Fibroblast of lung (primary cell): ENCODE measurements at regions not wholly inside any gene's neighbourhood (a gene's known extent, or its start where the extent isn't known, plus 50 kb on each side); places are given as distances from the start of the nearest gene placed in this dataset.

Source experiments
- DNase-seq, 2 donors: peaks; one replicate each; pipeline versions ENCODE4 v3.0.0 to v3.0.0-alpha.2; 2010; ENCODE audit warnings: low read depth in 2 of 2
- H2AFZ ChIP-seq: 2 replicates; pipeline ENCODE4 v1.5.1; 2012; ENCODE audit warnings: low read length, control low read depth, inconsistent platforms
- H3K27ac ChIP-seq: 2 replicates; pipeline ENCODE4 v1.5.1; 2011; ENCODE audit warnings: low read length, control low read depth; ENCODE audit not compliant: insufficient read depth
- H3K27me3 ChIP-seq: 2 replicates; pipeline ENCODE4 v1.5.1; 2011; ENCODE audit warnings: mild to moderate bottlenecking, low read length; ENCODE audit not compliant: control insufficient read depth, insufficient read depth
- H3K36me3 ChIP-seq: 2 replicates; pipeline ENCODE4 v1.5.1; 2011; ENCODE audit warnings: low read length; ENCODE audit not compliant: control insufficient read depth, insufficient read depth
- H3K4me1 ChIP-seq: 2 replicates; pipeline ENCODE4 v1.5.1; 2011; ENCODE audit warnings: low read length; ENCODE audit not compliant: control insufficient read depth, insufficient read depth; ENCODE audit errors: extremely low read depth
- H3K4me2 ChIP-seq: 2 replicates; pipeline ENCODE4 v1.5.1; 2011; ENCODE audit warnings: low read length, control low read depth; ENCODE audit not compliant: insufficient read depth; ENCODE audit errors: extremely low read depth
- H3K4me3 ChIP-seq, 4 experiments: fragments of 200-600 bp in 1 of 4; sonication (generic) in 1 of 4; replicated peaks in 1 of 4; 2 replicates each; pipeline ENCODE4 v1.5.1; 2011 to 2016; ENCODE audit warnings: low read length in 4 of 4, low read depth in 3 of 4, mild to moderate bottlenecking in 3 of 4, control low read depth in 2 of 4, inconsistent platforms in 1 of 4, mixed read lengths in 1 of 4; ENCODE audit not compliant: insufficient read depth in 1 of 4; ENCODE audit errors: control extremely low read depth in 1 of 4
- H3K79me2 ChIP-seq: 2 replicates; pipeline ENCODE4 v1.5.1; 2012; ENCODE audit warnings: mild to moderate bottlenecking, low read length, inconsistent platforms; ENCODE audit not compliant: control insufficient read depth, insufficient read depth
- H3K9ac ChIP-seq: 2 replicates; pipeline ENCODE4 v1.5.1; 2011; ENCODE audit warnings: mild to moderate bottlenecking, low read length, control low read depth; ENCODE audit not compliant: insufficient read depth
- H3K9me3 ChIP-seq: 2 replicates; pipeline ENCODE4 v1.5.1; 2012; ENCODE audit warnings: low read depth, low read length; ENCODE audit not compliant: control insufficient read depth, insufficient read depth
- H4K20me1 ChIP-seq: 2 replicates; pipeline ENCODE4 v1.5.1; 2011; ENCODE audit warnings: low read length; ENCODE audit not compliant: control insufficient read depth, insufficient read depth; ENCODE audit errors: extremely low read depth
- CTCF ChIP-seq, 2 donors: IDR thresholded peaks in 1 of 2; conservative IDR thresholded peaks in 1 of 2; 1 replicate in 1 of 2; 2 replicates in 1 of 2; pipeline ENCODE4 v1.5.1; 2011 to 2012; ENCODE audit warnings: low read length in 2 of 2, control low read depth in 1 of 2, inconsistent platforms in 1 of 2, low read depth in 1 of 2, mild to moderate bottlenecking in 1 of 2
- EZH2 ChIP-seq: IDR thresholded peaks from 2 replicates; pipeline ENCODE4 v1.5.1; 2012; ENCODE audit warnings: low read length, control low read depth, mild to moderate bottlenecking; ENCODE audit errors: missing control alignments

GRCh38 chr21:23729331-23729730 lies 1878.0 kb downstream of the MRPL39 start:
- no peak overlapping the region for H2AFZ ChIP-seq
- H3K4me3 ChIP-seq = no peak overlapping the region
- no peaks in the 10 kb centered on the region for H3K27me3 ChIP-seq
- no peak for DNase-seq
- no peak overlapping the region for H3K4me2 ChIP-seq
- no peaks in the 10 kb centered on the region for H3K4me1 ChIP-seq
- H3K27ac ChIP-seq = no peak overlapping the region
- H4K20me1 ChIP-seq = no peaks in the 10 kb centered on the region
- no peaks in the 10 kb centered on the region for H3K79me2 ChIP-seq
- H3K9me3 ChIP-seq = no peaks in the 10 kb centered on the region
- TF ChIP-seq EZH2 (no peak), CTCF (conservative IDR thresholded peaks at IDR 0.05 in 1 of 2, IDR thresholded peaks at IDR 0.05 in 1 of 2; ENCODE audit: low read depth in 1 of 2, low read length in 2 of 2) (no peak)
- H3K9ac ChIP-seq = no peak overlapping the region
- H3K36me3 ChIP-seq = no peaks in the 10 kb centered on the region

DNA sequence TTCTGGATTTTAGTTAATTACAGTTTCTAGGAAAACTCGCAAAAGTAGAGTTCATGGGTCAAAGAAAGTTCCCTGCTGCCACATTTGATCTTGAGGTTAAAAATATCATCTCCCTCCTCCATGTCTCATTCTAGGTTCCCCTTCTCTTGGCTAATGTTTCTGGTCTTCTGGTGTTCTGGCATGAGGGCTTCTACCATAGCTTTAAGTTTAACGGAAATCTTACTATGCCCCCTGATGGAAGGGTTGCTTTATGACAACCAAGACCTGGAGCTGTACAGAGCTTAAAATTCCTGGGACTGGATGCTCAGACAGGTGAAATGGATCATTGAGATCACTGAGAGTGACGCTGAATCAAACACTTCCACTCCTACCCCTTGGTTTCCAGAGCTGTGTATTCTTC lies 1881.7 kb downstream of the MRPL39 start:
- TF ChIP-seq EZH2 (no peak), CTCF (conservative IDR thresholded peaks at IDR 0.05 in 1 of 2, IDR thresholded peaks at IDR 0.05 in 1 of 2; ENCODE audit: low read depth in 1 of 2, low read length in 2 of 2) (no peak)
- Histone ChIP-seq H3K27ac (no peak overlapping the region), H3K4me2 (no peak overlapping the region), H3K4me1 (no peaks in the 10 kb centered on the region), H3K4me3 (no peak overlapping the region), H4K20me1 (no peaks in the 10 kb centered on the region), H3K79me2 (no peaks in the 10 kb centered on the region), H2AFZ (no peak overlapping the region), H3K9me3 (no peaks in the 10 kb centered on the region), H3K9ac (no peak overlapping the region), H3K27me3 (no peaks in the 10 kb centered on the region), H3K36me3 (no peaks in the 10 kb centered on the region)
- DNase-seq = no peak

DNA sequence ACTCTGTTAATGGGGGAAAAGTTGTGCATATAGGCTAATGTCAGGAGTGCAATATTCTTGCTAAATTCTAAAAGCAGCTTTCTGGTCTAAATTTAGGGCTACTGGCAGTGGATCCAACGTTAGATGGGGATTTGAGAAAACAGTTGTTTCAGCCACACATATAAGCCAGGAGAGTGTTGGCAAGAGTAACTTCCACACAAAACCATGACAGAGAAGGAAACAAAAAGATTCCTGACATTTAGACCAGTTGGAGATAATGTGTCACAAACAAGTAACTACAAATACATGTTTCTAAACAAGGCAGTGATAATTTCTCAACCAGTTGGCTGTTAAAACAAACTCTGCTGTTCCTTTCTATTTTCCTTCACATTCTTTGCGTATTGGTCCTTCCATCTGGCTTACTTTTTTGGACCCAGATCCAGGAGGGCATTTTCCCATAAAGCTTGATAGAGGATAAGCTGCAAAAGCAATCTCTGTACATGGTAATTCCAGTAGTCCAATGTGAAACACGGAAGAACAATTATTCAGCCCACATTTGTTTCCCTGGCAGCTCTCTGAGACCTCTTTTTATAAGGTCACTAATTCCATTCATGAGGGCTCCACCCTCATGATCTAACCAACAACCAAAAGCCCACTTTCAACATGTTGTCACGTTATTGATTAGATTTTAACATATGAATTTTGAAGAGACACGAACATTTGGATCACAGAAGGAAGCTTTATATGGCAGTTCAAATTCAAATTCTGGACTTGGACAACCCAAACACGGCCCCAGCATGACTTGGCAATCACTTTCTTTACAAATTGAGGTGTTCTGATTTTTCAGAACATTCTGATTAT lies 1888.6 kb downstream of the MRPL39 start:
- TF ChIP-seq EZH2 (no peak), CTCF (conservative IDR thresholded peaks at IDR 0.05 in 1 of 2, IDR thresholded peaks at IDR 0.05 in 1 of 2; ENCODE audit: low read depth in 1 of 2, low read length in 2 of 2) (no peak)
- no peak overlapping the region for H3K27ac ChIP-seq
- no peak for DNase-seq
- no peak overlapping the region for H3K4me2 ChIP-seq
- H2AFZ ChIP-seq = no peak overlapping the region
- H3K9ac ChIP-seq = no peak overlapping the region
- no peaks in the 10 kb centered on the region for H3K4me1 ChIP-seq
- no peaks in the 10 kb centered on the region for H3K9me3 ChIP-seq
- no peaks in the 10 kb centered on the region for H3K36me3 ChIP-seq
- no peak overlapping the region for H3K4me3 ChIP-seq
- H3K79me2 ChIP-seq = no peaks in the 10 kb centered on the region
- no peaks in the 10 kb centered on the region for H3K27me3 ChIP-seq
- H4K20me1 ChIP-seq = no peaks in the 10 kb centered on the region
